SU-DHL-6 (cell line): ENCODE measurements at regions not wholly inside any gene's neighbourhood (a gene's known extent, or its start where the extent isn't known, plus 50 kb on each side); places are given as distances from the start of the nearest gene placed in this dataset.

Experiments
- CTCF ChIP-seq: fragments of 200-600 bp; sonication (generic); IDR thresholded peaks from one replicate; pipeline ENCODE4 v1.5.1; 2017; ENCODE audit warnings: antibody characterized with exemption, mild to moderate bottlenecking, low read length, moderate library complexity; ENCODE audit not compliant: insufficient read depth, poor library complexity, severe bottlenecking
- EZH2phosphoT487 ChIP-seq: fragments of 200-600 bp; sonication (generic), shearing (Covaris generic); conservative IDR thresholded peaks from 2 replicates; pipeline ENCODE4 v1.6.1; 2018; ENCODE audit warnings: mild to moderate bottlenecking, antibody characterized with exemption, low read length, moderate library complexity, mixed read lengths

GRCh38 chr20:11539450-11539849, 378.2 kb upstream of the BTBD3 start:
- TF ChIP-seq CTCF (no peak), EZH2phosphoT487 (no peak)
